ENCODE measurements at regions not wholly inside any gene's neighbourhood (a gene's known extent, or its start where the extent isn't known, plus 50 kb on each side); places are given as distances from the start of the nearest gene placed in this dataset.

DNA sequence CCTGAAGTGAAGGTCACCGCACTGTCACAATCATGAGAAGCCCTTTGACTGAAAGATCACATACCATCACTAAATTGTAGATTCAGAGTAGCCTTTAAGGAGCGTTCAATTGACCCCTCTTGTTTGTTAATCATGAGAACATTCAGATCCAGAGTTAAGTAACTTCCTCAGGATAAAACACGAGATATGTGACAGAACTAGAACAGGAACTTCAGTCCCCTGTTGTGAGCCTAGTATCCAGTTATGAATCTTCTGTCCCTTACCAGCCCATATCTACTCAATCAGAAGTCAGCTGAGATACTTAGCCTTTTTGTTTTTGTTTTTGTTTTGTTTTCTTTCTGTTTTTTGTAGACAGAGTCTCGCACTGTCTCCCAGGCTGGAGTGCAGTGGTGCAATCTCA lies 547.3 kb downstream of the DTWD2 start:
- TF ChIP-seq, protein P1, sequence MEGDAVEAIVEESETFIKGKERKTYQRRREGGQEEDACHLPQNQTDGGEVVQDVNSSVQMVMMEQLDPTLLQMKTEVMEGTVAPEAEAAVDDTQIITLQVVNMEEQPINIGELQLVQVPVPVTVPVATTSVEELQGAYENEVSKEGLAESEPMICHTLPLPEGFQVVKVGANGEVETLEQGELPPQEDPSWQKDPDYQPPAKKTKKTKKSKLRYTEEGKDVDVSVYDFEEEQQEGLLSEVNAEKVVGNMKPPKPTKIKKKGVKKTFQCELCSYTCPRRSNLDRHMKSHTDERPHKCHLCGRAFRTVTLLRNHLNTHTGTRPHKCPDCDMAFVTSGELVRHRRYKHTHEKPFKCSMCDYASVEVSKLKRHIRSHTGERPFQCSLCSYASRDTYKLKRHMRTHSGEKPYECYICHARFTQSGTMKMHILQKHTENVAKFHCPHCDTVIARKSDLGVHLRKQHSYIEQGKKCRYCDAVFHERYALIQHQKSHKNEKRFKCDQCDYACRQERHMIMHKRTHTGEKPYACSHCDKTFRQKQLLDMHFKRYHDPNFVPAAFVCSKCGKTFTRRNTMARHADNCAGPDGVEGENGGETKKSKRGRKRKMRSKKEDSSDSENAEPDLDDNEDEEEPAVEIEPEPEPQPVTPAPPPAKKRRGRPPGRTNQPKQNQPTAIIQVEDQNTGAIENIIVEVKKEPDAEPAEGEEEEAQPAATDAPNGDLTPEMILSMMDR (IDR thresholded peaks at IDR 0.05) = no peak
- no peak for TF ChIP-seq ZFX (IDR thresholded peaks at IDR 0.05; ENCODE audit: borderline replicate concordance)

Measured in 22Rv1 (cell line).